H9 (cell line): ENCODE measurements at regions not wholly inside any gene's neighbourhood (a gene's known extent, or its start where the extent isn't known, plus 50 kb on each side); places are given as distances from the start of the nearest gene placed in this dataset.

Experiments
- DNase-seq: peaks from one replicate; pipeline ENCODE4 v3.0.0-alpha.2; 2017
- H2AFZ ChIP-seq: one replicate; pipeline ENCODE4 v1.6.1; 2013; ENCODE audit warnings: mild to moderate bottlenecking, low read length, control low read depth, moderate library complexity
- H2AK5ac ChIP-seq: 2 replicates; pipeline ENCODE4 v1.6.1; 2013; ENCODE audit warnings: low read length, control low read depth, mixed read lengths; ENCODE audit not compliant: insufficient read length
- H2BK120ac ChIP-seq: one replicate; pipeline ENCODE4 v1.6.1; 2013; ENCODE audit warnings: low read depth, mild to moderate bottlenecking, low read length, control low read depth, inconsistent platforms; ENCODE audit not compliant: poor library complexity, severe bottlenecking
- H2BK12ac ChIP-seq: 2 replicates; pipeline ENCODE4 v1.6.1; 2013; ENCODE audit warnings: low read length, control low read depth, mixed read lengths, low read depth; ENCODE audit not compliant: insufficient read length
- H2BK15ac ChIP-seq: 2 replicates; pipeline ENCODE4 v1.6.1; 2013; ENCODE audit warnings: low read depth, low read length, control low read depth
- H2BK20ac ChIP-seq: one replicate; pipeline ENCODE4 v1.6.1; 2013; ENCODE audit warnings: low read depth, mild to moderate bottlenecking, low read length, control low read depth, inconsistent platforms; ENCODE audit not compliant: poor library complexity, severe bottlenecking
- H2BK5ac ChIP-seq: 2 replicates; pipeline ENCODE4 v1.6.1; 2013; ENCODE audit warnings: low read length, control low read depth, mixed read lengths; ENCODE audit not compliant: insufficient read length
- H3K14ac ChIP-seq: 2 replicates; pipeline ENCODE4 v1.6.1; 2013; ENCODE audit warnings: low read length, control low read depth; ENCODE audit not compliant: insufficient read depth
- H3K18ac ChIP-seq: 2 replicates; pipeline ENCODE4 v1.6.1; 2013; ENCODE audit warnings: low read depth, mild to moderate bottlenecking, mixed read lengths, low read length, control low read depth; ENCODE audit not compliant: insufficient read length
- H3K23ac ChIP-seq: 2 replicates; pipeline ENCODE4 v1.6.1; 2013; ENCODE audit warnings: low read length, control low read depth, mixed read lengths, low read depth; ENCODE audit not compliant: insufficient read length
- H3K23me2 ChIP-seq: 2 replicates; pipeline ENCODE4 v1.6.1; 2013; ENCODE audit warnings: low read depth, mild to moderate bottlenecking, mixed read lengths, low read length, control low read depth; ENCODE audit not compliant: insufficient read length, poor library complexity, severe bottlenecking
- H3K27ac ChIP-seq: 2 replicates; pipeline ENCODE4 v1.5.1; 2013; ENCODE audit warnings: low read length, control low read depth, mixed read lengths, low read depth; ENCODE audit not compliant: insufficient read length
- H3K27me3 ChIP-seq: 2 replicates; pipeline ENCODE4 v1.6.1; 2013; ENCODE audit warnings: low read length, control low read depth, inconsistent platforms; ENCODE audit not compliant: insufficient read depth
- H3K4ac ChIP-seq: 2 replicates; pipeline ENCODE4 v1.6.1; 2013; ENCODE audit warnings: low read depth, mild to moderate bottlenecking, control low read depth, inconsistent platforms, low read length, moderate library complexity
- H3K4me1 ChIP-seq: 2 replicates; pipeline ENCODE4 v1.6.1; 2013; ENCODE audit warnings: low read length, control low read depth, inconsistent platforms; ENCODE audit not compliant: insufficient read depth
- H3K4me2 ChIP-seq: 2 replicates; pipeline ENCODE4 v1.6.1; 2013; ENCODE audit warnings: low read length, control low read depth, mixed read lengths; ENCODE audit not compliant: insufficient read length, insufficient read depth
- H3K56ac ChIP-seq: 2 replicates; pipeline ENCODE4 v1.6.1; 2013; ENCODE audit warnings: low read depth, mild to moderate bottlenecking, mixed read lengths, low read length, control low read depth; ENCODE audit not compliant: insufficient read length
- H3K79me1 ChIP-seq: 2 replicates; pipeline ENCODE4 v1.6.1; 2013; ENCODE audit warnings: low read depth, mild to moderate bottlenecking, moderate library complexity, low read length, control low read depth, inconsistent platforms; ENCODE audit not compliant: insufficient read depth, poor library complexity, severe bottlenecking
- H3K79me2 ChIP-seq: 2 replicates; pipeline ENCODE4 v1.6.1; 2013; ENCODE audit warnings: low read length, control low read depth, inconsistent platforms; ENCODE audit not compliant: insufficient read depth
- H3K9ac ChIP-seq: 2 replicates; pipeline ENCODE4 v1.6.1; 2013; ENCODE audit warnings: low read length, control low read depth, mixed read lengths; ENCODE audit not compliant: insufficient read length; ENCODE audit errors: extremely low read depth
- H3K9me3 ChIP-seq: one replicate; pipeline ENCODE4 v1.6.1; 2013; ENCODE audit warnings: low read depth, low read length, inconsistent platforms; ENCODE audit not compliant: control insufficient read depth
- H3T11ph ChIP-seq: one replicate; pipeline ENCODE4 v1.6.1; 2013; ENCODE audit warnings: mild to moderate bottlenecking, low read length, control low read depth, inconsistent platforms
- H4K20me1 ChIP-seq: one replicate; pipeline ENCODE4 v1.6.1; 2013; ENCODE audit not compliant: control insufficient read depth, insufficient read length, insufficient read depth
- H4K5ac ChIP-seq: 2 replicates; pipeline ENCODE4 v1.6.1; 2013; ENCODE audit warnings: low read depth, mild to moderate bottlenecking, mixed read lengths, low read length, control low read depth; ENCODE audit not compliant: insufficient read length
- H4K8ac ChIP-seq: replicated peaks from 2 replicates; pipeline ENCODE4 v1.6.1; 2013; ENCODE audit warnings: low read length, control low read depth, mixed read lengths, low read depth; ENCODE audit not compliant: insufficient read length
- H4K91ac ChIP-seq: 2 replicates; pipeline ENCODE4 v1.6.1; 2013; ENCODE audit warnings: low read depth, mild to moderate bottlenecking, moderate library complexity, mixed read lengths, low read length, control low read depth; ENCODE audit not compliant: insufficient read length
- H3K27ac Mint-ChIP-seq, 3 experiments: 2 replicates in 2 of 3; 3 replicates in 1 of 3; pipeline ENCODE4 v1.8.0; 2020 to 2021; ENCODE audit warnings: mixed read lengths in 3 of 3, mild to moderate bottlenecking in 1 of 3, moderate library complexity in 1 of 3
- H3K27me3 Mint-ChIP-seq: 2 replicates; pipeline ENCODE4 v1.8.0; 2021; ENCODE audit warnings: low read depth, mild to moderate bottlenecking, moderate library complexity, mixed read lengths
- H3K36me3 Mint-ChIP-seq, 3 experiments: 2 replicates in 2 of 3; 3 replicates in 1 of 3; pipeline ENCODE4 v1.8.0; 2020 to 2021; ENCODE audit warnings: low read depth in 3 of 3, mixed read lengths in 3 of 3; ENCODE audit not compliant: insufficient read depth in 1 of 3
- H3K4me1 Mint-ChIP-seq, 2 experiments: 2 replicates each; pipeline ENCODE4 v1.8.0; 2020; ENCODE audit warnings: mixed read lengths in 2 of 2
- H3K4me3 Mint-ChIP-seq, 2 experiments: 2 replicates in 1 of 2; 3 replicates in 1 of 2; pipeline ENCODE4 v1.8.0; 2020 to 2021; ENCODE audit warnings: mild to moderate bottlenecking in 2 of 2, mixed read lengths in 2 of 2, moderate library complexity in 1 of 2
- H3K9me3 Mint-ChIP-seq, 2 experiments: 2 replicates in 1 of 2; 3 replicates in 1 of 2; pipeline ENCODE4 v1.8.0; 2020; ENCODE audit warnings: mild to moderate bottlenecking in 2 of 2, mixed read lengths in 2 of 2, moderate library complexity in 1 of 2
- CTCF ChIP-seq: fragments of 200-600 bp; sonication (generic); conservative IDR thresholded peaks from 3 replicates; pipeline ENCODE4 v1.8.0; 2021; ENCODE audit warnings: antibody characterized with exemption, mild to moderate bottlenecking
- WGBS: extraction: QIAGEN DNeasy Blood & Tissue Kit; methylation state at CpG from one replicate; pipeline ENCODE4 v1.1.7; 2013; ENCODE audit warnings: missing lambda C conversion rate, low lambda C conversion rate, mixed read lengths; ENCODE audit not compliant: insufficient read length; ENCODE audit errors: extremely low coverage; 5-methylcytosine and 5-hydroxymethylcytosine counted together

GRCh38 chr1:229753764-229754551 lies 127.9 kb downstream of the URB2 start:
- Histone ChIP-seq H3K23me2 (no peaks in the 10 kb centered on the region), H3K18ac (no peak overlapping the region), H4K91ac (no peak overlapping the region), H3K9ac (no peak overlapping the region), H3K27me3 (no peaks in the 10 kb centered on the region), H2AFZ (no peak overlapping the region), H3K14ac (no peak overlapping the region), H2BK20ac (no peak overlapping the region), H2BK5ac (no peak overlapping the region), H3T11ph (no peak overlapping the region), H3K79me1 (no peaks in the 10 kb centered on the region), H3K27ac (no peak overlapping the region), H4K20me1 (no peaks in the 10 kb centered on the region), H2BK12ac (no peak overlapping the region), H3K4me1 (no peaks in the 10 kb centered on the region), H3K23ac (no peak overlapping the region), H3K9me3 (no peaks in the 10 kb centered on the region), H3K4ac (no peak overlapping the region), H2BK15ac (no peak overlapping the region), H4K5ac (no peak overlapping the region), H4K8ac (no peak overlapping the region), H2AK5ac (no peak overlapping the region), H3K56ac (no peak overlapping the region), H3K4me2 (no peak overlapping the region), H2BK120ac (no peak overlapping the region), H3K79me2 (no peaks in the 10 kb centered on the region)
- Mint-ChIP-seq H3K9me3 (no peaks in the 10 kb centered on the region; a peak in 1 of 5 replicates), H3K4me3 (no peak overlapping the region), H3K36me3 (no peaks in the 10 kb centered on the region), H3K27me3 (peaks cover 5% of the 10 kb centered on the region), H3K27ac (no peak overlapping the region), H3K4me1 (no peaks in the 10 kb centered on the region)
- no peak for TF ChIP-seq CTCF
- WGBS: no CpG with 5 or more reads among the region's 7 CpGs
- DNase-seq: no peak
